ENCODE measurements at regions not wholly inside any gene's neighbourhood (a gene's known extent, or its start where the extent isn't known, plus 50 kb on each side); places are given as distances from the start of the nearest gene placed in this dataset.
"Not testable (repeated sequence)": the region's sequence is repeated elsewhere in the genome, so short reads cannot be mapped to it uniquely, and the experiment has no call there.

- no peak for DNase-seq
Observed at GRCh38 chr15:88997531-88997930, 84.4 kb upstream of the MFGE8 start.

GRCh38 chr15:88998980-88999713 is 86.0 kb upstream of the MFGE8 start:
- no peak for DNase-seq

GRCh38 chr15:89001708-89002275 is 86.5 kb upstream of the ABHD2 start:
- DNase-seq, result not testable (repeated sequence)

- no peak for DNase-seq
Observed at GRCh38 chr15:89002281-89002761, 85.9 kb upstream of the ABHD2 start.

GRCh38 chr15:89002830-89003229 is 85.4 kb upstream of the ABHD2 start:
- DNase-seq, result no peak

- DNase-seq, result no peak
Observed at GRCh38 chr15:89003865-89004725, 84.2 kb upstream of the ABHD2 start.

GRCh38 chr15:89004726-89005030 is 83.6 kb upstream of the ABHD2 start:
- no peak for DNase-seq

GRCh38 chr15:89007527-89007926 is 80.7 kb upstream of the ABHD2 start:
- DNase-seq, result not testable (repeated sequence)

- no peak for DNase-seq
Observed at GRCh38 chr15:89007989-89008388, 80.3 kb upstream of the ABHD2 start.

GRCh38 chr15:89009080-89009479 is 79.2 kb upstream of the ABHD2 start:
- no peak for DNase-seq

GRCh38 chr15:89015412-89016097 is 72.7 kb upstream of the ABHD2 start:
- DNase-seq, result no peak

GRCh38 chr15:89016549-89017041 is 71.7 kb upstream of the ABHD2 start:
- no peak for DNase-seq

- peak; percentile 86 for DNase-seq
Observed at GRCh38 chr15:89017370-89018066, 70.7 kb upstream of the ABHD2 start.

GRCh38 chr15:89018207-89018606 is 70.0 kb upstream of the ABHD2 start:
- no peak for DNase-seq

GRCh38 chr15:89019436-89019835 is 68.8 kb upstream of the ABHD2 start:
- DNase-seq, result no peak

GRCh38 chr15:89021224-89021623 is 67.0 kb upstream of the ABHD2 start:
- DNase-seq, result no peak

GRCh38 chr15:89021886-89022285 is 66.4 kb upstream of the ABHD2 start:
- not testable (repeated sequence) for DNase-seq

- DNase-seq, result no peak
Observed at GRCh38 chr15:89023311-89023961, 64.8 kb upstream of the ABHD2 start.

- no peak for DNase-seq
Observed at GRCh38 chr15:89024418-89024817, 63.8 kb upstream of the ABHD2 start.

- no peak for DNase-seq
Observed at GRCh38 chr15:89026167-89026566, 62.1 kb upstream of the ABHD2 start.

GRCh38 chr15:89028036-89028435 is 60.2 kb upstream of the ABHD2 start:
- no peak for DNase-seq

- no peak for DNase-seq
Observed at GRCh38 chr15:89030311-89030710, 57.9 kb upstream of the ABHD2 start.

All from CD4-positive, alpha-beta T cell treated with Interleukin-12 subunit alpha and Interleukin-12 subunit beta, for 1 hour (primary cell).